Gastroesophageal sphincter (tissue), 3 donors: ENCODE measurements at regions not wholly inside any gene's neighbourhood (a gene's known extent, or its start where the extent isn't known, plus 50 kb on each side); places are given as distances from the start of the nearest gene placed in this dataset.

Experiments used
- CTCF ChIP-seq, 4 experiments: fragments of 200-600 bp in 2 of 4; fragments of 450-650 bp in 2 of 4; sonication (generic) in 1 of 4; IDR thresholded peaks; one replicate each; pipeline ENCODE4 v1.5.1; 2017 to 2019; ENCODE audit warnings: antibody characterized with exemption in 4 of 4, mild to moderate bottlenecking in 2 of 4, moderate library complexity in 2 of 4
- EP300 ChIP-seq: sonication (generic); formaldehyde crosslinking; IDR thresholded peaks from one replicate; pipeline ENCODE4 v1.6.1; 2017; ENCODE audit warnings: antibody characterized with exemption, mild to moderate bottlenecking
- POLR2A ChIP-seq, 2 donors: fragments of 450-650 bp; IDR thresholded peaks; one replicate each; pipeline ENCODE4 v1.6.1; 2017; ENCODE audit warnings: antibody characterized with exemption in 2 of 2, mild to moderate bottlenecking in 2 of 2, moderate library complexity in 1 of 2

- TF ChIP-seq CTCF (IDR thresholded peaks at IDR 0.05) (no peak), POLR2A (IDR thresholded peaks at IDR 0.05) (no peak), EP300 (no peak)
Measured at GRCh38 chr10:62721687-62722086, 82.8 kb upstream of the ADO start.
